ENCODE measurements at regions not wholly inside any gene's neighbourhood (a gene's known extent, or its start where the extent isn't known, plus 50 kb on each side); places are given as distances from the start of the nearest gene placed in this dataset.

- POLR2A ChIA-PET, result interaction anchor here (0.6 to 0.7 kb wide), 2 partner anchors 11 to 15 kb away, joined by 3 to 4 read pairs; no protein-coding TSS in a partner anchor
- DNase-seq, result no peak
- Mint-ChIP-seq H3K27me3 (no peaks in the 10 kb centered on the region), H3K4me3 (no peak overlapping the region), H3K36me3 (ENCODE audit: low read depth) (no peaks in the 10 kb centered on the region), H3K27ac (no peak overlapping the region), H3K4me1 (peaks cover 11% of the 10 kb centered on the region), H3K9me3 (no peaks in the 10 kb centered on the region)
- no peak for ATAC-seq (ENCODE audit: low read depth)
- TF ChIP-seq, protein P1, sequence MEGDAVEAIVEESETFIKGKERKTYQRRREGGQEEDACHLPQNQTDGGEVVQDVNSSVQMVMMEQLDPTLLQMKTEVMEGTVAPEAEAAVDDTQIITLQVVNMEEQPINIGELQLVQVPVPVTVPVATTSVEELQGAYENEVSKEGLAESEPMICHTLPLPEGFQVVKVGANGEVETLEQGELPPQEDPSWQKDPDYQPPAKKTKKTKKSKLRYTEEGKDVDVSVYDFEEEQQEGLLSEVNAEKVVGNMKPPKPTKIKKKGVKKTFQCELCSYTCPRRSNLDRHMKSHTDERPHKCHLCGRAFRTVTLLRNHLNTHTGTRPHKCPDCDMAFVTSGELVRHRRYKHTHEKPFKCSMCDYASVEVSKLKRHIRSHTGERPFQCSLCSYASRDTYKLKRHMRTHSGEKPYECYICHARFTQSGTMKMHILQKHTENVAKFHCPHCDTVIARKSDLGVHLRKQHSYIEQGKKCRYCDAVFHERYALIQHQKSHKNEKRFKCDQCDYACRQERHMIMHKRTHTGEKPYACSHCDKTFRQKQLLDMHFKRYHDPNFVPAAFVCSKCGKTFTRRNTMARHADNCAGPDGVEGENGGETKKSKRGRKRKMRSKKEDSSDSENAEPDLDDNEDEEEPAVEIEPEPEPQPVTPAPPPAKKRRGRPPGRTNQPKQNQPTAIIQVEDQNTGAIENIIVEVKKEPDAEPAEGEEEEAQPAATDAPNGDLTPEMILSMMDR (IDR thresholded peaks at IDR 0.05), result no peak
- CTCF ChIA-PET, result no interaction called here
- intact Hi-C loops (cut with micrococcal nuclease), result no loop called here
These were observed 114.6 kb upstream of the DUSP10 start for GRCh38 chr1:221856228-221857093.

DNA sequence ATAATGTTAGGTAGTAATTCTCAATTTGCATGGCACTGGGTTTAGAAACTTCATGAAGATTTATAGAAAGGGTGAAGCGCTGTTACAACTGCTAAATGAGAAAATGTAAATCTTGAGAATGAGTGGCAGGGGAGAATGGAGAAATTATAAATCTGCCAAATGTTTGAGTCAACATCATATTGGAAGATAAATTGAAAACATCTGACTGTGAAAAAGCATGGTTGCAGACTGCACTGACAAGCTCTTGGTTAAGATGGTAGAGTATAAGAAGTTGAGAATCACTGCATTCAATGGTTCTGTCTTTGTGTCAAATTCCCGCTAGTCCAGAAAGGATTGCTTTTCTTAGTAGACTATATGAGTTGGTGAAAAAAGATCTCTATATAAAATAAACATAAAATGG, 113.3 kb upstream of the DUSP10 start:
- intact Hi-C loops (cut with micrococcal nuclease), result no loop called here
- CTCF ChIA-PET, result no interaction called here
- Mint-ChIP-seq H3K4me3 (no peak overlapping the region), H3K4me1 (peaks cover 13% of the 10 kb centered on the region), H3K27me3 (no peaks in the 10 kb centered on the region), H3K36me3 (ENCODE audit: low read depth) (no peaks in the 10 kb centered on the region), H3K9me3 (no peaks in the 10 kb centered on the region), H3K27ac (no peak overlapping the region)
- ATAC-seq (ENCODE audit: low read depth) (no peak), DNase-seq (no peak)
- TF ChIP-seq, protein P1 (IDR thresholded peaks at IDR 0.05), result no peak
- POLR2A ChIA-PET, result no interaction called here

GRCh38 chr1:221851336-221851735, 109.4 kb upstream of the DUSP10 start:
- TF ChIP-seq, protein P1 (IDR thresholded peaks at IDR 0.05), result no peak
- intact Hi-C loops (cut with micrococcal nuclease), result no loop called here
- CTCF ChIA-PET, result no interaction called here
- no peaks in the 10 kb centered on the region for H3K27me3 Mint-ChIP-seq
- no peak for ATAC-seq (ENCODE audit: low read depth)
- POLR2A ChIA-PET, result interaction anchor here (0.7 to 1.3 kb wide), 3 partner anchors 27 to 109 kb away, joined by 3 read pairs; partner anchors contain the start of gene DUSP10
- no peak overlapping the region for H3K27ac Mint-ChIP-seq
- DNase-seq, result no peak
- H3K4me1 Mint-ChIP-seq, result peaks cover 10% of the 10 kb centered on the region
- H3K9me3 Mint-ChIP-seq, result no peaks in the 10 kb centered on the region
- no peaks in the 10 kb centered on the region for H3K36me3 Mint-ChIP-seq (ENCODE audit: low read depth)
- no peak overlapping the region for H3K4me3 Mint-ChIP-seq

DNA sequence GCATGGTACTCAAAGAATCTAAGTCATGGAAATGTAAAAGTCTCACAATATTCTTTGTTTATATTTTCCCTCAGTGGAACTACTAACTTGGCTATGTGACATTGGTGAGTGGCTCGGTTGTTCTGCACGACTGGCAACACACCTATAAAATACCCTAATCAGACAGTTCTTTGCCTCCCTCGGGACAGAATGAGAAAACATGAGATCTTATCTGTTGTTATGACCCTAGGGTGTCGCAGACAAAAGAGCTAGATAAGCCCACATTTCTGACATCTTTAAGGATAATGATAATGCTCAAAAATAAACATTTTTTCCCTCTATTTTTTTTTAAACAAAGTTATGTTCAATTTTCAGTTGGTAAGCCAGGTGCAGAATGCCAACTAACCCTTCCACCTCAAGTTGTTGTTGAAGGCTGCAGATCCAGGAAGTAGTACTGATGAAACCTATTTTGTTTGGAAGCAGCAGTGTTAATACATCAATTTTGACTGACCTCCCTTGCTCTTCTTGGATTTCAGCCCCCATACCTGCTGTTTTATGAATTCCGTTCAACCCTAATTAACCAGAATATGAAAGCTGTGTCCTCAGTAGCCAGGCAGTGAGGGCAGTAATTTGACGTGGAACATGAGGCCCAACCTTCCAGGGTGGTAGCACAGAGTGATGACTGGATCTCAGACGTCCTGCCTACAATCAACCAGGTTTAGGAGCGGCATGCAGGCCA, 108.7 kb upstream of the DUSP10 start:
- CTCF ChIA-PET, result no interaction called here
- H3K4me1 Mint-ChIP-seq, result peaks cover 3% of the 10 kb centered on the region
- ATAC-seq (ENCODE audit: low read depth) (no peak), DNase-seq (no peak)
- intact Hi-C loops (cut with micrococcal nuclease), result no loop called here
- POLR2A ChIA-PET, result interaction anchor here (0.7 to 1.3 kb wide), 3 partner anchors 28 to 109 kb away, joined by 3 read pairs; partner anchors contain the start of gene DUSP10
- TF ChIP-seq, protein P1 (IDR thresholded peaks at IDR 0.05), result no peak
- H3K27me3 Mint-ChIP-seq, result no peaks in the 10 kb centered on the region
- no peak overlapping the region for H3K27ac Mint-ChIP-seq
- H3K4me3 Mint-ChIP-seq, result no peak overlapping the region
- H3K36me3 Mint-ChIP-seq (ENCODE audit: low read depth), result no peaks in the 10 kb centered on the region
- no peaks in the 10 kb centered on the region for H3K9me3 Mint-ChIP-seq

- ChIA-PET CTCF (no interaction called here), POLR2A (no interaction called here)
- TF ChIP-seq, protein P1 (IDR thresholded peaks at IDR 0.05), result no peak
- Mint-ChIP-seq H3K36me3 (ENCODE audit: low read depth) (no peaks in the 10 kb centered on the region), H3K27ac (no peak overlapping the region), H3K4me3 (no peak overlapping the region), H3K27me3 (no peaks in the 10 kb centered on the region), H3K9me3 (no peaks in the 10 kb centered on the region), H3K4me1 (peaks cover 2% of the 10 kb centered on the region)
- DNase-seq, result no peak
- intact Hi-C loops (cut with micrococcal nuclease), result no loop called here
- no peak for ATAC-seq (ENCODE audit: low read depth)
These were observed 108.0 kb upstream of the DUSP10 start for GRCh38 chr1:221849897-221850296.
